SH-SY5Y (cell line): ENCODE measurements at regions not wholly inside any gene's neighbourhood (a gene's known extent, or its start where the extent isn't known, plus 50 kb on each side); places are given as distances from the start of the nearest gene placed in this dataset.

Source experiments
- GATA2 ChIP-seq: IDR thresholded peaks from 2 replicates; pipeline ENCODE4 v1.6.1; 2011; ENCODE audit warnings: mild to moderate bottlenecking, low read depth, low read length
- GATA3 ChIP-seq: IDR thresholded peaks from 2 replicates; pipeline ENCODE4 v1.6.1; 2011; ENCODE audit warnings: low read depth, mild to moderate bottlenecking, low read length, moderate library complexity

- TF ChIP-seq GATA2, result no peak
- no peak for TF ChIP-seq GATA3
Observed at GRCh38 chr5:93870649-93871048, 129.2 kb upstream of the POU5F2 start.
